Smooth muscle cell of the brain vasculature (primary cell): ENCODE measurements at regions not wholly inside any gene's neighbourhood (a gene's known extent, or its start where the extent isn't known, plus 50 kb on each side); places are given as distances from the start of the nearest gene placed in this dataset.
"Not testable (repeated sequence)": the region's sequence is repeated elsewhere in the genome, so short reads cannot be mapped to it uniquely, and the experiment has no call there.

Experiments used
- DNase-seq: peaks from one replicate; pipeline ENCODE4 v3.0.0-alpha.2; 2012; ENCODE audit warnings: low read depth, low spot score

DNA sequence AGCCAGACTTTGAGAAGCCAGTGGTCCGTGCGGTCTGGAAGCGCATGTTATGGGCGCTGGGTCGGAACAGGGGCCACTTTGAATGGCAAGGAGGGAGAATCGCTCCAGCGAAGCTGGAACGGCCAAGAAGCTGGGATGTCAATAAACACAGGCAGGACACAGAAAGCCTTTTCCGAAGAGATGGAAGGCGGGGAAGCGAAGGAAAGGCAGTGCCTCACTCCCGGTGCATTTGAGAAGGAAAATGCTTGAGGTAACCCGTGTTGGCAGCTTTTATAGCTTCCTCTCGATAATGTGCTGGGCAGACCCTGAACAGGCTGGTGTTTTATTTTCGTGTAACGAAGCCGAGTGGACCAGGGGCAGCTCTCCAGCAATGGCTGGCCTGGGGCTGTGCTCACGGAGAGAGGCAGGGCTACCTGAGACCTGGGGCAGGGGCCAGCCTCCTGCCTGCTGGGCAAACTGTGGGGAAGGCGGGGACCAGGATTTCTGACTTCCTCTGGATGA is 84.2 kb upstream of the SPRY4 start:
- DNase-seq: no peak

DNA sequence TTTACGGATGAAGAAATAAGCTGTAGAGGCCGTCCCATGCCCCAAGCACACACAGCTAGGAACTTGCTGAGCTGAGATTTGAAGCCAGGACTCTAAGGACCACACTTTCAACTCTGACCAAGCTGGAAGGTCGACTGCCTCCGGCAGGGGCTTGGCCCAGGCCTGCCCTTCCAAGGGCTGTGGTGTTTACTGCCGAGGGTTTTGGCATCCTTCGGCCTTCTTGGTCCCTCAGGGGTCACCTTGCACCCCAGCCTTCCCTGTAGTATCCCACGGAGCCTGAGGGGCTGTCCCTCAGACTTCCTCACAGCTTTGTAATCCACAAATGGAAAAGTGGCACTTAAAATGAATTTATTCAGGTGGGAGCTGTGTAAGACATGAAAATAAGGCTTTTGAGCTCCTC is 83.7 kb upstream of the SPRY4 start:
- no peak for DNase-seq

DNA sequence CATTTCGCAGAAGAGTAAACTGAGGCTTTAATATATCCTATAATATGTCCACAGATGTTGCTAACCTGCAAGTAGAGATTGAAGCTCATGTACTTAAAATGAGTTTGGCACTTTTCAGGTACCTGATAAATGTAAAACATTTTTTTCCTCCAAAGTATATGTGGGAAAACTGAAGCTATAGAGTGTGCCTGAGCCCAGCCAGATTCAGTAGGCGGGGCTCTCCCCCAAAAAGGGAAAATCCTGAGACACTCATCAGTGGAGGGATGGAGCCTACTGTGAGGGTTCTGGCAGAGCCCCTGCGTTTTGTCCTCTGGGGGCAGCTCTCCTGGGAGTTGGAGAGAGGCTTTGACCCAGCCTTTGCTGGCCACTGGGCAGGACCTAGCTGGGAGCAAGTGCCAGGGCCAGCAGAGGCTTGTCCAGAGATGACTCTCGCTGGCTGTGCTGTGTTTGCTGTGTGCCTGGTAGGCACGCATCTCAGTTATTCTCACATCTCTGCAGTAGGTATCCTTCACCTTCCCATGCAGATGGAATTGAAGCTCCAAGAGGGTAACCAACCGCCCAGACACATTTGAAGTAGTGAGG is 81.1 kb upstream of the SPRY4 start:
- no peak for DNase-seq

DNA sequence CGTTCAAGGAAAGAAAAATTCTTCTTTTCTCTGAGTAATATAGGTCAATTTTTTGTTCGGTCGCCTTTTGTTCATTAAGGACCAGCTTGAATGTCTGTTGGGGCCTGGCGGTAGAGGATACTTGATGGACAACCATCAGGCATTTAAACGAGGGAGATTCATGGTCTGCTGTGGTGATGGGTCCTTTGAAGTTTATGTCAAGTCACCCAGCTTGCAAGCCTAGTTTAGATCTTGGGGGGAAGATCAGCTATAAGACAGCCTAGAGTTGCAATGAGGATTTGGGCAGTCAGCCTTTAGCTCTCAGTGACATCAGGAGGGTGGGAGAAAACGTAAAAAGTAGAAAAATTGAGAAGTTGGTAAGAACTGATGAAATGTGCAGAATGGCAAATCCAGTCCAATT is 80.2 kb upstream of the SPRY4 start:
- DNase-seq: no peak

DNA sequence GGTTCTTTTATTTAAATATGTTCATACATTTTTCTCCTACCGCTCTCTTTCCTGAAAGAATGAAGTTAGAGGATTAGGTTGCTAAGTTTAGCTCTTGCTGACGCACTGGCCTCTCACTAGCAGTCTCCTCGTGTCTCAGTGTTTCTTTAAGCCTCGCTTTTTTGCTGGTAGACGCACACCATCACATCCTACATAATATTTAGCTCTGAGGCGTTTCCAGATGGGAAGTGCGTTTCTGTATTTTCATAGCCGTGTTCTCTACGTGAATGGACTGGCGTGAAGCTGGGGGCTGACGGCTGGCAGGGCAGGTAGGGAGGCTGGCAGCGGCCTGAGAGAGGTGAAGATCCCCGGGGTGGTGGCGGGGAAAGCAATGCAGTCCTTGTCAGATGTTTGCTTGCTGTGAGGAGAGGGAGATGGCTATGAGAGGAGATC is 79.2 kb upstream of the SPRY4 start:
- DNase-seq: no peak

DNA sequence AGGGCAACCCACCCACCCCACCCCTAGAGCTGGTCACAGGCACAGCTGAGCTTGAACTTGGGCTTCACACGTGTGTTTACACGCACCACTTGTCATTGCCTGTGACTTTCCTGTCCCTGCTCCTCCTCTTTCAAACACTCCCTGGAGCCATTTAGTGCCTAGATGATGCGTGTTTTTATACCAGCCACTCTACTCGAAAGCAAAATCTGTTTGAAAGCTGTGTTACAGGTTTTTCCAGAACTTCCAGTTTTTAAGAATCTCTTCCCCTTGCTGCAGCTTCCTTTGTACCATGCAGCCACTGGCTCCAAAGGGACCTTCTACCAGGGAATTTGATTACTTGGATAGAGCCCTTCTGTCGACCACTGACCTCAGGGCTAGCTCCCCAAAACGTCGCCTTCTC is 78.8 kb upstream of the SPRY4 start:
- no peak for DNase-seq

DNA sequence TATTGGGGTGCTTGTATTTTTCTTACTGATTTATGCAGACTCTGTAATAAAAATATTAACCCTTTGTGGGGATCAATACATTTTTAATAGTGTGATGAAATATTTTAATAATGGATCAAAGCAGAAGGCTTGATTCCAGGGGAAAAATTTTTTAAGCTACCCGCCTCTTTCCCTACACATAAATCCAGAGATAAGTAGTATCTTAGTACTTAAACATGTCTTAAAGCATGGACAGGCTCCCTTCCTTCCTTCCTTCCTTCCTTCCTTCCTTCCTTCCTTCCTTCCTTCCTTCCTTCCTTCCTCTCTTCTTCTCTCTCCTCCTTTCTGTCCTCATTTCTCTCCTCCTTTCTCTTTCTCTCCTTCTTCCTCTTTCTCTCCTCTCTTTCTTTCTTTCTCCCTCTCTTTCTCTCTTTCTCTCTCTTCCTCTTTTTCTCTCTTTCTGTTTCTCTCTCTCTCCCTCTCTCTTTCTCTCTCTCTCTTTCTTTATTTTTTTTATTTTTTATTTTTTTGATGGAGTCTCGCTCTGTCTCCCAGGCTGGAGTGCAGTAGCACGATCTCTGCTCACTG is 78.0 kb upstream of the SPRY4 start:
- DNase-seq: no peak

DNA sequence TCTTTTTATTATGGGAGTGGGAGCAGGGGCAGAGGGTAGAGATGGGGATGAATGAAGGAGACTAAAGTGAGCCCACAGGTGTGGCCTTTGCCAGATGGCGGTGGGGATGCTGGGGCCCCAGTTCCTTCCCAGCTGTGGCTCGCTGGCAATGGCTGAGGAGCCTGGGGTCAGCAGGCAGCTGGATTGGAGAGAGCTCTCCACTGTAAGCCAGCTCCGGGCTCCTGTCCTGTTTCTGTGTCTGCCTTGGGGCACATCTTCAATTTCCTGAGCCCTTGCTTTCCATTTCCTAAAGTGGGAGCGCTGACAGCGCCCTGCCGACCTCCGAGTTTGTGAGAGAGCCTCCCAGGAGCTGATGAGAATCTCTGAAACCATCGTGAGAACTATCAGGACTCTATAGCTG is 75.6 kb upstream of the SPRY4 start:
- DNase-seq: no peak

DNA sequence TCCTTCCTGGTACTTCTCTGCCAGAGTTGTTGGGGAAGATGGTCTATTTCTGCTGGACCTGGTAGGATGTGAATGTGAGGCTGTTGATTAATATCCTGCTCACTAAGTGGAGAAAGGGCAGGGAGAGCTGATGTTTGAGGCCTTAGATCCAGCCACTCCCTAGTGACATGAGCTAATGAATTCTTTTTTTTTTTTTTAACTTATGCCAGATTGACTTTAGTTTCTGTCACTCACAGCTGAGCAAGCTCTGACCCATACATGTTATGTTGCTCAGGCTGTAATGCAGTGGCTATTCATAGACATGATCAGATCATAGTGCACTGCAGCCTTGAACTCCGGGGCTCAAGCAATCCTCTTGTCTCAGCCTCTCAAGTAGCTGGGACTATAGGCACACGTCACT is 75.1 kb upstream of the SPRY4 start:
- DNase-seq: no peak

DNA sequence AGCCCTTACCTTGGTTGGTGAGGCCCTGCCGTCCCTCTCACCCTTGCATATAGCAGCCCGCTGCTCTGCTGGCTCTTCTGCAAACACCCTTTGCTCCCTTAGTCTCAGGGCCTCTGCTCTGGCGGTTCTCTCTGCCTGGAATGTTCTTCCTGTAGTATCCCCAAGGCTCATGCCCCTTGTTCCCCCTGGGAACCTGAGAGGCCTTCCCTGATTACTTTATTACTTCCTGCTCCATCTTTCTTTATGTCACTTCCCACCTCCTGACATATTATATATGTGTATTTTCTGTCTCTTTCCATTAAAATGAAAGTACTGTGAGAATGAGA is 73.9 kb upstream of the SPRY4 start:
- DNase-seq: no peak

DNA sequence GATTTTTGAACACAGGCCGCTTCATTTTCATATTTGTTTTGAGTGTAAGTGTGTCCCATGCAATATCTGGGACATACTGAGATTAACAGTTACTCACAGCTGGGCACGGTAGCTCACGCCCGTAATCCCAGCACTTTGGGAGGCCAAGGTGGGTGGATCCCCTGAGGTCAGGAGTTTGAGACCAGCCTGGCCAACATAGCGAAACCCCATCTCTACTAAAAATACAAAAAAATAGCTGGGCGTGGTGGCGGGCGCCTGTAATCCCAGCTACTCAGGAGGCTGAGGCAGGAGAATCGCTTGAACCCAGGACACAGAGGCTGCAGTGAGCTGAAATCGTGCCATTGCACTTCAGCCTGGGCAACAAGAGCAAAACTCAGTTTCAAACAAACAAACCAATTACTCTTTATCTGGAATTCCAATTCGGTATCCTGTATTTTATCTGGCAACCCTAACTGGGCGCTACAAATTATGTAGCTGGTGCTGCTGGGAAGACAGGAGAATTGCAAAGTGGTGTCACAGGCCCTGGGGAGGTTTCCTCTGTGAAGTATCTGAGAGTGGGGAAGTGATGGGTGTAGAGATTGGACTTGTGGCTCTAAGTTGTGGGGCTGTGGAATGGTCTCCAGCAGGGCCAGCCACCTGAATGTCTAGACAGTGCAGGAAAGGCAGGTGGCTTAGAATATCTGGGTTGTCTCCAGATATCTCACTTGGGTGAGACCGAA is 73.3 kb upstream of the SPRY4 start:
- not testable (repeated sequence) for DNase-seq

DNA sequence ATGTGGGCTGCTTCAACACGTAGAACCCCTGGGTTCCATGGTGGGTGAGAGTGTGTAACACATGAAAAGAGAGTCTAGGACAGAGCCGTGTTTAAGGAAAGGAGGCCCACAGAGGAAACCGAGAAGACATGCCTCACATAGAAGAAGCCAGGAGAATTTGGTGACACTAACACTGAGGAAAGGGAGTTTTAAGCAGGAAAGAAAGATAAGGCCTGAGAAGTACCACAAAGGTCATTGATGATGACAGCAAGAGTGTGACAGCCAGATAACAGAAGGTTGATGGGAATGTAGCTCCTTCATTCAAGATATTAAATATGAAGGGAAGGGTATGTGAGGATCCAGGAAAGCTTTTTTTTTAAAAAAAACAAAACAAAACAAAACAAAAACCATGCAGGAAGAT is 72.4 kb upstream of the SPRY4 start:
- DNase-seq: no peak

DNA sequence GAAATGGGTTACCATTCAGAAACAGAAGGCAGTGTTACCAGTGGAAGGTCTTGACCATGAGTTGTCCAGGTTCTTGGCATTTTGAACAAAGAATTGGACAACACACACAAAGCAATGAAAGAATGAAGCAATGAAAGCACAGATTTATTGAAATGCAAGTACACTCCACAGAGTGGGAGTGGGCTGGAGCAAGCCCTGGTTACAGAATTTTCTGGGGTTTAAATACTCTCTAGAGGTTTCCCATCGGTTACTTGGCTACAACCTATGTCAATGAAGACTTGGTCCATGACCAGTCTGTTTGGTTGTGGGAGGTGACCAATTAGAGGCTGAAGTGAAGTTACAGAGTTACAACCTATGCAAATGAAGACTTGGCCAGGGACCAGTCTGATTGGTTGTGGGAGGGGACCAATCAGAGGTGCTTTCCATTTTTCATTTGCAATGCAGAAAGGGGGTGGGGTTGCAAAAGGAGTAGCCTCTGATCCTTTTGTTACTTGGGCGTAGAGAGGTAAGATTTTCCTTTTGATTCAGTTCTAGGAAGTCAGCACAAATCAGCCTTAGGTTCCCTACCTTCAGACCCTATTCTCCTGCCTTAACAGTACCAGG is 71.7 kb upstream of the SPRY4 start:
- no peak for DNase-seq

DNA sequence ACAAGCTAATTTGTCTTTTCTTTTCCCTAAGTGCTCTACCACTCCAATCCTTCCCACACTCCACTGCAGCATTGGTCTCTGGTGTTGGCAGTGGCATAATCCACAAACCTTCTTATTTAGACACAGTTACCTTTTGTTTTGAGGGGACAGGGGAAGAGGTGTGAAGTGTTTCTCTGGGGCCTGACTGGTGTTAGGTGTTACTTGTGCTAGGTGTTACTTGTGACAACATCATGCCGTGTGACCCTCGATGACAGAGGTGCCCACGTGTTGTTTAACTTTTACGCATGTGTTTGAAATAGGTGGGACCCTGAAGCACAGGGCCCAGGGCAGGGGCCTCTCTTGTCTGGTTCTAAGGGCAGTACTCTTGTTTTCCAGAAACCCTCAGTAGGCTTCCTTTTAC is 70.5 kb upstream of the SPRY4 start:
- DNase-seq: no peak

DNA sequence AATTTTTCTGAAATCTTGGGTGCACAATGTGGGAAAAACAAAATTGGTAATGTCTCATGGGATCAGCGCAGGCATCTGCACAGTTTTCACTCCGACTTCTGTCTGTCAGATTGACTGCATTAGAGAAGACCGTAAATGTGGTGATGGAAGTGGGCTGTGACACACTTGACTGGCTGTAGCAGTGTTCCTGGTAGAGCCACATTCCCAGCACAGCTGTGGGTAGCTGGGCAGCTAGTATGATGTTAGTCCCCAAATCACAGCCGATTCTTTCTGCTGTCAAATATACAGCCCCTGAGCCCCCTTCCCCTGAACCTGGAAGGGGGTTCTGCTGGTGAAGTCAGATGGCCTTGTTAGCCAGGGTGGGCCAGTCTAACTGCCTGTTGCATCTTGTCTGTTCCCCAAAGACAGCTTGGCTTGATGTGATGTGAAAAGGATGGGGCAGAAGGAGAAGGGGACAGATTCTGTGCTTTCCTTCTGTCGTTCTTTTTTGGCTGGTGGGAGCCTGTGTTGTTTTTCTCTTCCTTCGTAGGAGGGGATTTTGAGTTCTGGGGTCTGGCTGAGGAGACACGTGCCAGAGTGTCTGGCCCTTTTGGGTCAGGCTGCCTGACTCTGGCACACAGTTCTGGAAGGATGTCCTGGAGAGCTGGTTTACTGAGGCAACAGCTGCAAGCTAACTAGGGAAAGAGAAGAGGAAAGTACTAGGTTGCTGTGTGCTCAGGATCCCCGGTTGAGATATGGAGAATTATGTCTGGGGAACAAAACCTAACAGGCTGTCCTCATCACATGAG is 66.4 kb upstream of the SPRY4 start:
- DNase-seq: no peak

DNA sequence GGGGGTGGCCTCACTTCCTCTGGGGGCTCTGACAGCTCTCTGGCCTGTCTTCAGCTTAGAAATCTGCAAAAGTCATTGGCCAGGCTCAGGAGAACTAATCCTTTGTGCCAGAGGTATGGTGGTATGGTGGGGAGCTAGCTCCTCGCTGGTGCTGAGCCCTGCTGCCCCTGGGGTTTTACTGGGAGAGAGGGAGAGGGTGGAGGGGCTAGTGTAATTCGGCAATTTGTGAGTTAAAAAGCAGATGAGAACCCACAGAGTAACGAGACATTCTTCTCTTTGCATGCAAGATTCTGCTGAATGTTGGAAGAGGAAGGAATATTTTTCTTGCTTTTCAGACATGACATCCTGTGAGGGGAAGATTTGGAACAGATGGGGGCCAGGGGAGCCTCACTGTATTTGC is 65.5 kb upstream of the SPRY4 start:
- no peak for DNase-seq

DNA sequence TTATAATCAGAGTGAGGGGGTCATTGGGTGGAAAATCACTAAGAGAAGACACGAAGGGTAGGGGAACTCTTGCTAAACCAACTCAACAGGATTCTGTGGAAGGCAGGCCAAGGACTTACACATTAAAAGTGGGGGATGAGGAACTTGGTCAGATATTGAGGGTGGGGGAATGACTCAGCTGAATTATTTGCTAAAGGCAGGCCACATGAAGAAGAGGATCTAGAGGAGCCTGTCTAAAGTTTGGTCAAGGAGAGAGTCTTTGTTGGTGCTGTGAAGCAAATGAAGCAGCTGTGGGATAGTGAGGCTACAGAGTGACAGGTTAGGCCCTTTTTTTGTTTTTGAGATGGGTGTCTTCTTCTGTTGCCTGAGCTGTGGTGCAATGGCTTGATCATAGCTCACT is 63.9 kb upstream of the SPRY4 start:
- no peak for DNase-seq

DNA sequence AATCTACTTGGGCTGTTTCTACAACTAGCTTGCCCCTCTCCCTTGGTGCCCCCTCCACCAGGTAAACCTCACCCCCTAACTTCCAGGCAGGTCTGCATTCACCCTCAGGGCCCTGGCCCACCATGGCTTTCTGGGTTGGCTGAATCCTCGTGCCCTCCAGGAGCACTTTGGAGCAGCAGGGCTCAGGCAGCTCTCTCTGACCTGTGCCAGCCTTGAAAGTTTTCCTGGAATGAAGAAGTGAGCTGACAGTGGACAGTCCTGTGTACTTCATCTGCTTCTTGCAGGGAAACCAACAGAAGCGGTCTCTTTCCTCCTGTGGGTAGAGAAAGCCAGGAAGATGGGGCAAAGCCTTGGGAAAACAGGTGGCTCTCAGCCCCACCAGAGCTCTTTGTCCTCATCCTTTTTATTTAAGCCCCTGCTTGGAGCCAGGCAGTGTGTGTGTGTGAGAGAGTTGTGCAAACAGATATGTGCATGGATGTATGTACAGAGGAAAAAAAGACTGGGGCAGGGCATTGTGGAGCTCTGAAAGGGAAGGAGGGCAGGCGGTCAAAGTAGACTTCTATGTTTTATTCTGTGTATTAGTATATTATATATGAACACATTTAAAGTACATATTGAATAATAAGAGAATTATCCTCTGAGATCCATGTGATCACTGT is 62.3 kb upstream of the SPRY4 start:
- DNase-seq: no peak

DNA sequence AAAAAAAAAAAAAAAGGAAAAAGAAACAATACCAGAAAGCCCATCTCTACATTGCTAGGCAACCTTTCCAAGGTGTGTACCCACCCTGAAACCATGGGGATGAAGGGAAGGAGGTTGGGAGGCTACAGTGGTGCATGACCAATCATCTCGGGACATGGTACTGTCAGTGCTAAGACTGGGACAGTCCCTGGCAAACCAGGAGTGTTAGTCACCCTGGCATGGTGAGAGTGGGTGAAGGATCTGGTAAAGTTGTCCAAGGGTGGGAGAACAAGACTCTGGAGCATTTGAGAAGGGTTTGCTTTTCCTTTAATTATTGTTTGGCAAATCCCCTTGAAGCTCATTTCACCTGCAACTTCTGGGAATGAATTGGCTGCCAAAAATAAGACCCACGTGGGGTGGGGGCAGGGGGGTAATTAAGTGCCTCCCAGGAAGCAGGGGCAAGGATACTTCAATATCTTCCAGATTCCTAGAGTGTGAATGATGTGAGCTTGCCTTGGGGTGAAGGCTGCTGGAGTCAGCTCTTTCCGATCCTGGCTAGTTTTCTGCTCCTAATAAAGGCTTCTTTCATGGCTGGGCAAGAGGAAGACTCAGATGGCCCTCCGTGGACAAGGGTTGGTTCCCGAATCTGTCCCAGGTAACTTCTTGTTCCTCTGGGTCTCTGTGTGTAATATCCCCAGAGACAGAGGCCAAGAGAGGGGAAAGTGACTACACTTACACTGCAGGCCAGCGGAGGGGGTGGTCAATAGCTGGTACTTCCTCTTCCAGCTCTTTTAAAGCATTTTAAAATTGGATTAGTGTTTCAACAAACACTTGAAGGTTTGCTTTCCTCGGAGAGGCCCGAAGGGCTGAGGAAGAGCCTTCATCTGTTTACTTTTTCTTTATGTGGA is 61.6 kb upstream of the SPRY4 start:
- no peak for DNase-seq

DNA sequence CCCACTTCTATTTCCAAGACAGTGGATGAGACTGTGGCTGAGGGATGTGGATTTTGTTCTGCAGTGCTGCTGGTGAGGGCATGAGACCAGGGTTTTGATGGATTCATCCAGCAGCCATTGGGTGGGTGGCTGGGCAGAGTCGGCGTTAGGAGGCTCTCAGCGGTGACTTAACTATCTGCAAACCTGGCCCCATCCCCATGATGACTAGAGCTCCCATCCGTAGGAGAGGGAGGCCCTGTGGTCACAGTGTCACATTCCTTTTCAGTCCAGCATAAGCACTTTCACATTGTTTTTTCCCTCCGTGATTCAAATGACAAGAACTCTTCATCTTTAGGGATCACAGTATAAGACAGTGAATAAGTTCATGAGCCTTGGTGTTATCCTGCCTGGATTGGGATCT is 60.4 kb upstream of the SPRY4 start:
- DNase-seq: no peak

DNA sequence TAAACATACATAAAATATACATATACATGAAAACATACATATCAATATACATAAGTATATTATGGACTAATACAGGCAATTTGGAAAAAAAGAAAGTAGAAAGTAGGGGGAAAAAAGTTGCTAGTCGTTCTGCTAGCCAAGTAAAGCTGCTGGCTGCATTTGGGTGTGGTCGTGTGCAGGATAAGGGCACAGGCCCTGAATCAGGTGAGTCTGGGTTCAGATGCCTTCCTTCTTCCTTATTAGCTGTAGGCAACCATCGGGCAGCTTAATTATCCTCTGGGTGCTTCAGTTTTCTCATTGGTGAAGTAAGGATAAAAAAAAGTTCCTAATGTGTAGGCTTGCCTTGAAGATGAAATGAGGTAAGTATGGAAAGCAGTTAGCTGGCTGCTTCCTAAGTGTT is 59.2 kb upstream of the SPRY4 start:
- DNase-seq: no peak
